Activated CD8-positive, alpha-beta T cell treated with anti-CD3 and anti-CD28 coated beads for 36 hours (primary cell): ENCODE measurements at regions not wholly inside any gene's neighbourhood (a gene's known extent, or its start where the extent isn't known, plus 50 kb on each side); places are given as distances from the start of the nearest gene placed in this dataset.

ENCODE experiments used
- ATAC-seq: fragments of 200-7000 bp; cut with Tn5 transposase; one replicate; pipeline ENCODE4 v1.10.0; 2021; ENCODE audit warnings: mild to moderate bottlenecking, moderate library complexity
- CTCF ChIA-PET: fragments of 350-600 bp; sonication (Branson Sonifier 250); formaldehyde crosslinking; loops from one replicate; lab custom pipeline; 2021; ENCODE audit warnings: antibody characterized with exemption; lab: Charles Lee
- POLR2A ChIA-PET: fragments of 350-600 bp; sonication (Branson Sonifier 250); formaldehyde crosslinking; loops from one replicate; lab custom pipeline; 2021; ENCODE audit warnings: antibody characterized with exemption; lab: Charles Lee
- DNase-seq: peaks from one replicate; pipeline ENCODE4 v3.0.0-alpha.2; 2020
- H3K27ac Mint-ChIP-seq: one replicate; pipeline ENCODE4 v1.8.0; 2021; ENCODE audit warnings: mild to moderate bottlenecking, mixed read lengths
- H3K27me3 Mint-ChIP-seq: one replicate; pipeline ENCODE4 v1.8.0; 2021; ENCODE audit warnings: mixed read lengths
- H3K36me3 Mint-ChIP-seq: one replicate; pipeline ENCODE4 v1.8.0; 2021; ENCODE audit warnings: low read depth, mixed read lengths
- H3K4me1 Mint-ChIP-seq: one replicate; pipeline ENCODE4 v1.8.0; 2021; ENCODE audit warnings: low read depth, mixed read lengths
- H3K4me3 Mint-ChIP-seq: one replicate; pipeline ENCODE4 v1.8.0; 2021; ENCODE audit warnings: mild to moderate bottlenecking, moderate library complexity, mixed read lengths
- H3K9me3 Mint-ChIP-seq: one replicate; pipeline ENCODE4 v1.8.0; 2021; ENCODE audit warnings: mixed read lengths
- intact Hi-C: fragments of 100-400 bp; cut with micrococcal nuclease; formaldehyde crosslinking; loops from one replicate; pipeline ENCODE4 v1.10.0; 2022
- TF ChIP-seq, protein P1 (sequence below): fragments of 200-600 bp; IDR thresholded peaks from one replicate; pipeline ENCODE4 v1.8.0; 2022; ENCODE audit warnings: antibody characterized with exemption, mild to moderate bottlenecking

DNA sequence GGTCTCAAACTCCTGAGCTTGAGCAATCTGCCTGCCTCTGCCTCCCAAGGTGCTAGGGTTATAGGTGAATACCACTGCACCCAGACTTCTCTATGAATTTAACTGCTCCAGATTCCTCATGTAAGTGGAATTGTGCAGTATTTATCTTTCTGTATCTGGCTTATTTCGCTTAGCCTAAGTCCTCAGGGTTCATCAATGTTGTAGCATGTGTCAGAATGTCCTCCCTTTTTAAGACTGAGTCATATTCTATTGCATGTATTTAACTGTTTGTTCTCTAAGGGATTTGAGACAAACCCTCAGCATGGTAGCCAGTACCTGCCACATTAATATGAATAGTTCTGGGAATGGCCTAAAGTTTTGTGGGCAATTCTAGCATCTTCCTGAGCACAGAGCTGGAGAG is 53.9 kb upstream of the TUT7 start:
- peaks cover 14% of the 10 kb centered on the region for H3K4me1 Mint-ChIP-seq
- POLR2A ChIA-PET: interaction anchor here (0.6 kb wide), 1 partner anchor 237 kb away, joined by 4 read pairs; no protein-coding TSS in a partner anchor
- H3K36me3 Mint-ChIP-seq: no peaks in the 10 kb centered on the region
- intact Hi-C loops: no loop called here
- ATAC-seq: no peak
- no peak for DNase-seq
- no peaks in the 10 kb centered on the region for H3K9me3 Mint-ChIP-seq
- H3K27me3 Mint-ChIP-seq: peaks cover 4% of the 10 kb centered on the region
- CTCF ChIA-PET: interaction anchor here (1.9 kb wide), 1 partner anchor 26 kb away, joined by 4 read pairs; no protein-coding TSS in a partner anchor
- no peak overlapping the region for H3K4me3 Mint-ChIP-seq
- TF ChIP-seq, protein P1, sequence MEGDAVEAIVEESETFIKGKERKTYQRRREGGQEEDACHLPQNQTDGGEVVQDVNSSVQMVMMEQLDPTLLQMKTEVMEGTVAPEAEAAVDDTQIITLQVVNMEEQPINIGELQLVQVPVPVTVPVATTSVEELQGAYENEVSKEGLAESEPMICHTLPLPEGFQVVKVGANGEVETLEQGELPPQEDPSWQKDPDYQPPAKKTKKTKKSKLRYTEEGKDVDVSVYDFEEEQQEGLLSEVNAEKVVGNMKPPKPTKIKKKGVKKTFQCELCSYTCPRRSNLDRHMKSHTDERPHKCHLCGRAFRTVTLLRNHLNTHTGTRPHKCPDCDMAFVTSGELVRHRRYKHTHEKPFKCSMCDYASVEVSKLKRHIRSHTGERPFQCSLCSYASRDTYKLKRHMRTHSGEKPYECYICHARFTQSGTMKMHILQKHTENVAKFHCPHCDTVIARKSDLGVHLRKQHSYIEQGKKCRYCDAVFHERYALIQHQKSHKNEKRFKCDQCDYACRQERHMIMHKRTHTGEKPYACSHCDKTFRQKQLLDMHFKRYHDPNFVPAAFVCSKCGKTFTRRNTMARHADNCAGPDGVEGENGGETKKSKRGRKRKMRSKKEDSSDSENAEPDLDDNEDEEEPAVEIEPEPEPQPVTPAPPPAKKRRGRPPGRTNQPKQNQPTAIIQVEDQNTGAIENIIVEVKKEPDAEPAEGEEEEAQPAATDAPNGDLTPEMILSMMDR: no peak
- H3K27ac Mint-ChIP-seq: no peak overlapping the region

- ATAC-seq: peak; percentile 55
- CTCF ChIA-PET: interaction anchor here (1.2 kb wide), 1 partner anchor 12 kb away, joined by 5 read pairs; no protein-coding TSS in a partner anchor
Measured at GRCh38 chr9:86407022-86407421, 52.8 kb upstream of the TUT7 start.

GRCh38 chr9:86406366-86406765 is 52.2 kb upstream of the TUT7 start:
- intact Hi-C loops: no loop called here
- CTCF ChIA-PET: interaction anchor here (0.7 to 3.8 kb wide), 3 partner anchors 8 to 12 kb away, joined by 3 to 24 read pairs (median 5); no protein-coding TSS in a partner anchor
- H3K27ac Mint-ChIP-seq: no peak overlapping the region
- no peak for ATAC-seq
- TF ChIP-seq, protein P1: no peak
- H3K4me1 Mint-ChIP-seq: peaks cover 14% of the 10 kb centered on the region
- POLR2A ChIA-PET: no interaction called here
- DNase-seq: no peak
- H3K36me3 Mint-ChIP-seq: no peaks in the 10 kb centered on the region
- peaks cover 4% of the 10 kb centered on the region for H3K27me3 Mint-ChIP-seq
- no peak overlapping the region for H3K4me3 Mint-ChIP-seq
- H3K9me3 Mint-ChIP-seq: no peaks in the 10 kb centered on the region

More at GRCh38 chr9:86407022-86407421, 52.8 kb upstream of the TUT7 start:
- TF ChIP-seq, protein P1: no peak
- Mint-ChIP-seq H3K4me1 (peaks cover 14% of the 10 kb centered on the region), H3K36me3 (no peaks in the 10 kb centered on the region), H3K27me3 (peaks cover 4% of the 10 kb centered on the region), H3K4me3 (no peak overlapping the region), H3K9me3 (no peaks in the 10 kb centered on the region), H3K27ac (no peak overlapping the region)
- POLR2A ChIA-PET: no interaction called here
- peak; percentile 40 for DNase-seq
- intact Hi-C loops: no loop called here

DNA sequence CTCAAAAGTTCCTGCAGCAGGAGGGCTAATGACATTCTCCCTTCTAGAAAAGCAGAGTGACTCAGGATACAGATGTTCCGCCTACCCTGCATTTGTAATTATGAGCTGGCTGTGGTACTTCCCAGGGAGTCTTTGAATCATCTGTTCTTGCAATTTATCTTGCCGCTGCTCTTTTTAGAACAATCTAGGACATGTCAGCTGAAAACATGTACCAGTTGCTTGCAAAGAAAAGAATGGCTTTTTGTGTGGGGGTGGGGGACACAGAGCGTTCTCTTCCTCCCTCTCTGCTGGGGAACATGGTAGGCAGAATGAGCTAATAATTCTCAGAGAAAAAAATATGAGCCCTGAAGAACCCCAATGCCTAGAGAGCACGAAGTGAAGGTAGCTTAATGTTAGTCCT is 51.7 kb upstream of the TUT7 start:
- ATAC-seq (peak; percentile 89), DNase-seq (peak; percentile 38)
- TF ChIP-seq, protein P1: no peak
- peaks cover 3% of the 10 kb centered on the region for H3K27me3 Mint-ChIP-seq
- intact Hi-C loops: no loop called here
- no peaks in the 10 kb centered on the region for H3K9me3 Mint-ChIP-seq
- POLR2A ChIA-PET: no interaction called here
- H3K36me3 Mint-ChIP-seq: no peaks in the 10 kb centered on the region
- CTCF ChIA-PET: interaction anchor here (0.7 to 3.8 kb wide), 2 partner anchors 9 to 10 kb away, joined by 3 to 24 read pairs; no protein-coding TSS in a partner anchor
- H3K27ac Mint-ChIP-seq: no peak overlapping the region
- peaks cover 14% of the 10 kb centered on the region for H3K4me1 Mint-ChIP-seq
- no peak overlapping the region for H3K4me3 Mint-ChIP-seq

GRCh38 chr9:86405086-86405491 is 50.9 kb upstream of the TUT7 start:
- ChIA-PET POLR2A (no interaction called here), CTCF (interaction anchor here (0.9 to 3.8 kb wide), 2 partner anchors 9 to 202 kb away, joined by 3 to 24 read pairs; no protein-coding TSS in a partner anchor)
- no peak for DNase-seq
- no peaks in the 10 kb centered on the region for H3K9me3 Mint-ChIP-seq
- no peaks in the 10 kb centered on the region for H3K36me3 Mint-ChIP-seq
- intact Hi-C loops: no loop called here
- peaks cover 14% of the 10 kb centered on the region for H3K4me1 Mint-ChIP-seq
- no peak overlapping the region for H3K27ac Mint-ChIP-seq
- H3K4me3 Mint-ChIP-seq: no peak overlapping the region
- H3K27me3 Mint-ChIP-seq: peaks cover 1% of the 10 kb centered on the region
- TF ChIP-seq, protein P1: no peak
- ATAC-seq: no peak
